ENCODE measurements at regions not wholly inside any gene's neighbourhood (a gene's known extent, or its start where the extent isn't known, plus 50 kb on each side); places are given as distances from the start of the nearest gene placed in this dataset.

DNA sequence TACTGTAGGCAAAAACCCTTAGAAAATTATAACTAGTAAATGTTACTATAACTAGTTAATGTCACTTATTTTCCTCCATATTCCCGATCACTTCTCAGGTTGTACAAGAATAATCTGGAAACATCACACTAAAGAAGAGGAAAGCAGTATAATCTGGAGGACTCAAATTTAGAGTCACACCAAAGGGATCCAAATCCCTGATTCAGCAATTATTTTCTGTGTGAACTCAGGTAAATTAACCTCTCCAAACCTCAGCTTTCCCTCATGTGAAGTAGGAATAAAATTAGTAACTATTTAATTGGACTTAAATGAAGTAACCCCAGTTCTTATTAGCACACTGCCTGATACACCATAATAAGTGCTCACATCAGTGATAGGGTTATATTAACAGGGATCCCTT is 170.1 kb upstream of the NECTIN3 start:
- Histone ChIP-seq H3K79me2 (ENCODE audit: insufficient read depth, low read length) (0 out of 2 replicates have a peak, but pooled peaks cover 3% of the 10 kb centered on the region), H3T11ph (ENCODE audit: low read length) (no peak overlapping the region), H3K79me1 (ENCODE audit: insufficient read depth, low read depth, low read length, poor library complexity, severe bottlenecking) (no peaks in the 10 kb centered on the region), H2BK15ac (ENCODE audit: low read depth, low read length) (no peak overlapping the region), H2BK20ac (ENCODE audit: low read depth, low read length, poor library complexity, severe bottlenecking) (no peak overlapping the region), H3K4me1 (ENCODE audit: insufficient read depth, low read length) (peaks cover 3% of the 10 kb centered on the region; the same call in 1 of the 2 replicates), H4K91ac (ENCODE audit: insufficient read length, low read depth, low read length) (no peak overlapping the region), H3K56ac (ENCODE audit: insufficient read length, low read depth, low read length) (no peak overlapping the region), H2BK120ac (ENCODE audit: low read depth, low read length, poor library complexity, severe bottlenecking) (no peak overlapping the region), H4K8ac (replicated peaks; ENCODE audit: insufficient read length, low read depth, low read length) (no peak overlapping the region), H3K23me2 (ENCODE audit: insufficient read length, low read depth, low read length, poor library complexity, severe bottlenecking) (no peaks in the 10 kb centered on the region), H2BK5ac (ENCODE audit: insufficient read length, low read length) (no peak overlapping the region), H2AK5ac (ENCODE audit: insufficient read length, low read length) (no peak overlapping the region), H3K27ac (ENCODE audit: insufficient read length, low read depth, low read length) (no peak overlapping the region), H3K4me2 (ENCODE audit: insufficient read depth, insufficient read length, low read length) (no peak overlapping the region), H3K9me3 (ENCODE audit: control insufficient read depth, low read depth, low read length) (no peaks in the 10 kb centered on the region), H4K20me1 (ENCODE audit: control insufficient read depth, insufficient read depth, insufficient read length) (no peaks in the 10 kb centered on the region), H4K5ac (ENCODE audit: insufficient read length, low read depth, low read length) (no peak overlapping the region), H2BK12ac (ENCODE audit: insufficient read length, low read depth, low read length) (no peak overlapping the region), H3K9ac (ENCODE audit: extremely low read depth, insufficient read length, low read length) (no peak overlapping the region), H3K23ac (ENCODE audit: insufficient read length, low read depth, low read length) (no peak overlapping the region), H3K14ac (ENCODE audit: insufficient read depth, low read length) (no peak overlapping the region), H3K27me3 (ENCODE audit: insufficient read depth, low read length) (no peaks in the 10 kb centered on the region), H3K4ac (ENCODE audit: low read depth, low read length) (no peak overlapping the region), H3K18ac (ENCODE audit: insufficient read length, low read depth, low read length) (no peak overlapping the region), H2AFZ (ENCODE audit: low read length) (no peak overlapping the region)
- Mint-ChIP-seq H3K4me3 (no peak overlapping the region), H3K9me3 (peaks cover 0 to 4% of the 10 kb centered on the region in 2 experiments; a peak in 3 of 5 replicates), H3K4me1 (peaks cover 3 to 4% of the 10 kb centered on the region in 2 experiments; a peak in 3 of 4 replicates), H3K27me3 (ENCODE audit: low read depth) (no peaks in the 10 kb centered on the region), H3K27ac (no peak overlapping the region), H3K36me3 (ENCODE audit: insufficient read depth in 1 of 3, low read depth in 3 of 3) (peaks cover 0 to 16% (median 3%) of the 10 kb centered on the region in 3 experiments; a peak in 5 of 7 replicates)
- no peak for DNase-seq
- no peak for TF ChIP-seq CTCF (conservative IDR thresholded peaks at IDR 0.05)
- WGBS (ENCODE audit: extremely low coverage, insufficient read length, low lambda C conversion rate): no CpG with 5 or more reads among the region's 1 CpG

All from H9 (cell line).